ENCODE measurements at regions not wholly inside any gene's neighbourhood (a gene's known extent, or its start where the extent isn't known, plus 50 kb on each side); places are given as distances from the start of the nearest gene placed in this dataset.

GRCh38 chr4:117293784-117294183 lies 208.4 kb upstream of the TRAM1L1 start:
- TF ChIP-seq PAX5 (IDR thresholded peaks at IDR 0.05; ENCODE audit: insufficient read depth, low read length, severe bottlenecking) (no peak), POLR2A (IDR thresholded peaks at IDR 0.05; ENCODE audit: low read depth, low read length) (no peak), POLR2AphosphoS5 (IDR thresholded peaks at IDR 0.05; ENCODE audit: low read depth, low read length) (no peak), POU2F2 (IDR thresholded peaks at IDR 0.05; ENCODE audit: low read depth, low read length) (no peak), TAF1 (IDR thresholded peaks at IDR 0.05; ENCODE audit: low read depth, low read length) (no peak), SPI1 (IDR thresholded peaks at IDR 0.05; ENCODE audit: low read depth, low read length) (no peak)

All from GM12891 (cell line).